HFFc6 (cell line): ENCODE measurements at regions not wholly inside any gene's neighbourhood (a gene's known extent, or its start where the extent isn't known, plus 50 kb on each side); places are given as distances from the start of the nearest gene placed in this dataset.
A peak's percentile ranks its signal among the peaks of the same experiment; 100 is the strongest.
"Not testable (repeated sequence)": the region's sequence is repeated elsewhere in the genome, so short reads cannot be mapped to it uniquely, and the experiment has no call there.

ENCODE experiments used
- DNase-seq: peaks from one replicate; pipeline ENCODE4 v3.0.0-alpha.2; 2018
- H3K27ac Mint-ChIP-seq: 2 replicates; pipeline ENCODE4 v1.8.0; 2020; ENCODE audit warnings: mild to moderate bottlenecking, mixed read lengths
- H3K27me3 Mint-ChIP-seq: 2 replicates; pipeline ENCODE4 v1.8.0; 2021; ENCODE audit warnings: mild to moderate bottlenecking, moderate library complexity, mixed read lengths; ENCODE audit not compliant: insufficient read depth
- H3K36me3 Mint-ChIP-seq: 2 replicates; pipeline ENCODE4 v1.8.0; 2021; ENCODE audit warnings: low read depth, mixed read lengths
- H3K4me1 Mint-ChIP-seq: 2 replicates; pipeline ENCODE4 v1.8.0; 2020; ENCODE audit warnings: low read depth, mixed read lengths
- H3K4me3 Mint-ChIP-seq: 2 replicates; pipeline ENCODE4 v1.8.0; 2020; ENCODE audit warnings: mild to moderate bottlenecking, moderate library complexity, mixed read lengths
- H3K9me3 Mint-ChIP-seq: 2 replicates; pipeline ENCODE4 v1.8.0; 2020; ENCODE audit warnings: mild to moderate bottlenecking, mixed read lengths
- TF ChIP-seq, protein P1 (sequence below): fragments of 200-600 bp; sonication (generic); IDR thresholded peaks from 2 replicates; pipeline ENCODE4 v1.5.0; 2021; ENCODE audit warnings: antibody characterized with exemption, mild to moderate bottlenecking

DNA sequence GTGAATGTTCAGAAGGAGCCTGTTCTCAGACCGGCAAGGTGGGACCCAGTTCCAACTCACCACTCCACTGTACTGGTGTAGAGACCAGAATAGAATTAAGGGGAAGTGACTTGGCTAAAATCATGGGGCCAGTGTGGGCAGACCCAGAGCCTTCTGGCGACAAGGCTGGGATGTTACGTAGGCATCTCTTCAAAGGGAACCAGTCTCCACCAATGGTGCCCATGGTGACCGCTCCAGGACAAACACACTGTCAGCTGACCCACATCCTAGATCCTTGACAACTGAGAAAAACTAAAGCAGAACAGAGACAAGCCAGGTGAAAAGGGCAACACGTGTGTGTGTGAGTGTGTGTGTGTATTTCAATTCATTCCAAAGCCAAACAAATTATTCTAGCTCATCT lies 321.7 kb upstream of the FRG2C start:
- H3K36me3 Mint-ChIP-seq = no peaks in the 10 kb centered on the region

DNA sequence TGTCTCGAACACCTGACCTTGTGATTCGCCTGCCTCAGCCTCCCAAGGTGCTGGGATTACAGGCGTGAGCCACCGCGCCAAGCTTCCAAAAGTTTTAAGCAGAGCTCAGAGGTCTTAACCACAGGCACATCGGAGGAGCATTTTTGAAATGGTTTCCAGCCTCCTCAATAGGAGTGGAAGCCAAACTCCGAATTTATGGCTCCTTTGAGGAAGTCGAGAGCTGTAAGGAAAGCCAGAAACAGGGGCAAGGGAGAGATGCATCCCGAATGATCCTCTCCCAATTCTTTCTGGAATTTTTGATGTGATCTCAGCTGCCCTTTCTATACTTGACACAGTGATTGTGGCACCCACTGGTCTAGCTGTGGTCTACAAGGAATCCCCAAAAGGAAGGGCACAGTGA lies 313.6 kb upstream of the FRG2C start:
- not testable (repeated sequence) for H3K36me3 Mint-ChIP-seq, H3K27ac Mint-ChIP-seq, H3K4me3 Mint-ChIP-seq, H3K4me1 Mint-ChIP-seq, H3K9me3 Mint-ChIP-seq, DNase-seq
- peaks cover 21% of the 10 kb centered on the region for H3K27me3 Mint-ChIP-seq

More for the DNA sequence above, 321.7 kb upstream of the FRG2C start:
- Mint-ChIP-seq H3K27me3 (peaks cover 27% of the 10 kb centered on the region), H3K27ac (no peak overlapping the region), H3K4me1 (no peaks in the 10 kb centered on the region), H3K4me3 (no peak overlapping the region), H3K9me3 (no peaks in the 10 kb centered on the region)
- TF ChIP-seq, protein P1, sequence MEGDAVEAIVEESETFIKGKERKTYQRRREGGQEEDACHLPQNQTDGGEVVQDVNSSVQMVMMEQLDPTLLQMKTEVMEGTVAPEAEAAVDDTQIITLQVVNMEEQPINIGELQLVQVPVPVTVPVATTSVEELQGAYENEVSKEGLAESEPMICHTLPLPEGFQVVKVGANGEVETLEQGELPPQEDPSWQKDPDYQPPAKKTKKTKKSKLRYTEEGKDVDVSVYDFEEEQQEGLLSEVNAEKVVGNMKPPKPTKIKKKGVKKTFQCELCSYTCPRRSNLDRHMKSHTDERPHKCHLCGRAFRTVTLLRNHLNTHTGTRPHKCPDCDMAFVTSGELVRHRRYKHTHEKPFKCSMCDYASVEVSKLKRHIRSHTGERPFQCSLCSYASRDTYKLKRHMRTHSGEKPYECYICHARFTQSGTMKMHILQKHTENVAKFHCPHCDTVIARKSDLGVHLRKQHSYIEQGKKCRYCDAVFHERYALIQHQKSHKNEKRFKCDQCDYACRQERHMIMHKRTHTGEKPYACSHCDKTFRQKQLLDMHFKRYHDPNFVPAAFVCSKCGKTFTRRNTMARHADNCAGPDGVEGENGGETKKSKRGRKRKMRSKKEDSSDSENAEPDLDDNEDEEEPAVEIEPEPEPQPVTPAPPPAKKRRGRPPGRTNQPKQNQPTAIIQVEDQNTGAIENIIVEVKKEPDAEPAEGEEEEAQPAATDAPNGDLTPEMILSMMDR = no peak
- no peak for DNase-seq

DNA sequence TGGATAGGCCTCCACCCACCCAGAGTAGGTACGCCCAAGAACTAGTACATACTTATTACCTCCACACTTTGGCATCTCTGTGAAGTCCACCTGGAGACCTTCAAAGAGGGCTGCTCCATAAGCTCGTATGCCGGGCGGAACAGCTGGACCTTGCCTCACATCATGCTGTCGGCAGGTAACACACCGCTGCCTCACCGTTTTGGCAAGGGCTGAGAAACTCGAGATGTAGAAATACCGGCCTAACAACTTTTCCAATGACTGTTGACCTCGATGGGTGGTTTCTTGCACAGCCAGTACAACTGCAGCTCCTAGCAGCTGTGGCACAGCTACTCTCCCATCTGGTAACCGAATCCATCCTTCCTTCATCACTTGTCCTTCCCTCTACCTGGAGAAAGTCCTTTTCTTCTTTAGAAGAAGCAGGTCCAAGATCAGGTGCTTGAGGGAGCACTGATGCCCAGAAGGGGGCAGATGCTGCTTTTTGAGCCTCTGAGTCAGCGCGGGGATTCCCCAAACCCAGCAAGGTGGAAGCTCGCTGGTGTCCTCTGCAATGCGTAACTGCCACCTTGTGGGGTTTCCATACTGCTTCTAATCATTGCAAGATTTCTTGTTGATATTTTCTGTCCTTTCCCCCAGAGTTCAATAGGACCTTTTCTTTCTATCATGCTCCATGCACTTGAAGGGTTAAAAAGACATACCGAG lies 301.9 kb upstream of the FRG2C start:
- H3K27ac Mint-ChIP-seq, H3K4me3 Mint-ChIP-seq, H3K27me3 Mint-ChIP-seq, H3K4me1 Mint-ChIP-seq, DNase-seq, H3K9me3 Mint-ChIP-seq, H3K36me3 Mint-ChIP-seq: not testable (repeated sequence)

DNA sequence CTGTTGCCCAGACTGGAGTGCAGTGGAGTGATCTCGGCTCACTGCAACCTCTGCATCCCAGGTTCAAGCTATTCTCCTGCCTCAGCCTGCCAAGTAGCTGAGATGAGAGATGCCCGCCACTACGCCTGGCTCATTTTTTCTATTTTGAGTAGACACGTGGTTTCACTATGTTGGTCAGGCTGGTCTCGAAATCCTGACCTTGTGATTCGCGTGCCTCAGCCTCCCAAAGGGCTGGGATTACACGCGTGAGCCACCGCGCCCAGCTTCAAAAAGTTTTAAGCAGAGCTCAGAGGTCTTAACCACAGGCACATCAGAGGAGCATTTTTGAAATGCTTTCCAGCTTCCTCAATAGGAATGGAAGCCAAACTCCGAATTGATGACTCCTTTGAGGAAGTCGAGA lies 291.2 kb upstream of the FRG2C start:
- DNase-seq, H3K27ac Mint-ChIP-seq, H3K9me3 Mint-ChIP-seq, H3K4me1 Mint-ChIP-seq, H3K4me3 Mint-ChIP-seq, H3K36me3 Mint-ChIP-seq: not testable (repeated sequence)
- H3K27me3 Mint-ChIP-seq = peaks cover 26% of the 10 kb centered on the region

DNA sequence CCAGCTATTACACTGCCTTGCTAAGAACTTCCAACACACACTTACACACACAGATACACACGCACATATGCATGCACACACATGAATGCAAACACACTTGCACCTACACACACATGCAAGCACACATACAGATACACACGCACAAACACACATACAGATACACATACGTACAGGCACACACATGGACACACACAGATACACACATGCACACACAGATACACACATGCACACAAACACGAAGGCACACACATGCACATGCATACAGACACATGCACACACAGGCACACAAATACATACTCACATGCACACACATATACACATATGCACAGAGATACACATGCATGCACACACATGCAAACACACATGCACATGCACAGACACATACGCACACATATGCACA lies 284.3 kb upstream of the FRG2C start:
- H3K27me3 Mint-ChIP-seq = peaks cover 47% of the 10 kb centered on the region

DNA sequence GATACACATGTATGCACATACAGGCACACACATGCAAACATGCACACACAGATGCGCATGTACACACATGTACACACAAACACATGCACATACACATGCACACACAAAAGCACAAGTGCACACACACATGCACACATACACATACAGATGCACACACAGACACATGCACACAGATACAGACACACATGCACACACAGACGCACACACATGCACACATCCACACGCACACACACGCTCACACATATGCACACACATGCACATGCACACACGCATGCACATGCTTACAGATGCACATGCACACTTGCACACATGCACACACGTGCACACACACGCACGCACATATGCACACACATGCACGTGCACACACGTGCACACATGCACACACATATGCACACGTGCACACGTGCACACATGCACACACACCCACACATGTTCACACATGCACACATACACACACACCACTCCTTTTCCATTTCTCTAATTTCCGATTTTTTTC lies 283.8 kb upstream of the FRG2C start:
- Mint-ChIP-seq H3K36me3 (no peaks in the 10 kb centered on the region), H3K4me1 (no peaks in the 10 kb centered on the region), H3K4me3 (no peak overlapping the region), H3K9me3 (peaks cover 8% of the 10 kb centered on the region), H3K27ac (no peak overlapping the region), H3K27me3 (peaks cover 46% of the 10 kb centered on the region)
- TF ChIP-seq, protein P1 = no peak
- no peak for DNase-seq

More for the DNA sequence above, 284.3 kb upstream of the FRG2C start:
- not testable (repeated sequence) for H3K9me3 Mint-ChIP-seq, DNase-seq, H3K27ac Mint-ChIP-seq, H3K4me3 Mint-ChIP-seq, H3K4me1 Mint-ChIP-seq, H3K36me3 Mint-ChIP-seq

DNA sequence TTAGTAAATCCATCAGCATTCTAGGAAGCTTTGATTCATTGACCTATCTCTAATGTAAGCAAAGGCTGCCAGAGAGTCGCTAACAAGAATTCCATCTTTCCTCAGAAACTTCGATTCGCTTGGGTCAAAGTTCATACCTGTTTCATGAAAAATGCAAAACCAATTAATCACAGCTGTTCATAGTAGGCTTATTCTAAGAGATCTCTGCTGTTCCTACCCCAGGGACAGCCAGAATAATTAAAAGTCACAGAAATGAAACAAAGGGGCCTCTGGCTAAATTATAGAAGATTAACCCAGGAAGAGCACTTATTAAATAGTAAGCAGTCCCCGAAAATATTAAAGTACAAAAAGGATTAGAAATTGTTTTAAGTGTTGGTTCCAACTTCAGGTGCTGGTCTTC lies 280.1 kb upstream of the FRG2C start:
- DNase-seq, H3K27ac Mint-ChIP-seq, H3K36me3 Mint-ChIP-seq, H3K9me3 Mint-ChIP-seq, H3K4me3 Mint-ChIP-seq: not testable (repeated sequence)
- Mint-ChIP-seq H3K27me3 (peaks cover 28% of the 10 kb centered on the region), H3K4me1 (peaks cover 12% of the 10 kb centered on the region)

DNA sequence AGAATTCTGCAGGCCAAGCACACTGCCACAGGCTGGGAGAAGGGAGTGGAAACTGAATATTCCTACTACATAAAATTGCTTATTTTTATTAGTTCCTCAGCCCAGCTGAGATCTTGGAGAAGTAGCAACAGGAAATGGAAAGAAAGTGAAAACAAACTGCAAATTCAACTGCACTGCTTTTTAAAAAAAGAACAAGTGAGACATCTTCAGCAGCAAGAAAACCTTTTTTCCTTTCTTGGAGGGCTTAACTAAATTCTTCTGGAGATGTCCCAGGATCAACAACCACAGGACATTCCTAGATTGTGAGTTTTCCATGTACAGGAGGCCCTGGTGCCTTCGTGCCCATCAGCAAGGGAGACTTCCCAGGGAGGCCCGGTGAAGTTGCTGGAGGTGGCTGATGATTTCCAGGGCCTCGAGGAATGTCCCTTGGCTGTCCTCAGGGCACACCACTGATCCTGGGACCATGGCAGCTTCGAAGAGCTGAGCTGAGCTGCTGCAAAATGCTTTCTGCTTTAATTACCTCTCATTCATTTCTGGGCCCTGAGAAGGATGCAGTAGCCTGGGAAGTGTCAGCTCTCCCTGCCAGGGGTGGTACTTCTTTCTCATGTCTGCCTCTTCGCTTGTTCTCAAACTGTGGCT lies 275.5 kb upstream of the FRG2C start:
- Mint-ChIP-seq H3K27me3 (peaks cover 13% of the 10 kb centered on the region), H3K27ac (peak overlapping the region; percentile 57), H3K4me1 (peaks cover 19% of the 10 kb centered on the region), H3K4me3 (peak overlapping the region; percentile 78)
- not testable (repeated sequence) for H3K36me3 Mint-ChIP-seq, H3K9me3 Mint-ChIP-seq
- peak; percentile 54 for DNase-seq

DNA sequence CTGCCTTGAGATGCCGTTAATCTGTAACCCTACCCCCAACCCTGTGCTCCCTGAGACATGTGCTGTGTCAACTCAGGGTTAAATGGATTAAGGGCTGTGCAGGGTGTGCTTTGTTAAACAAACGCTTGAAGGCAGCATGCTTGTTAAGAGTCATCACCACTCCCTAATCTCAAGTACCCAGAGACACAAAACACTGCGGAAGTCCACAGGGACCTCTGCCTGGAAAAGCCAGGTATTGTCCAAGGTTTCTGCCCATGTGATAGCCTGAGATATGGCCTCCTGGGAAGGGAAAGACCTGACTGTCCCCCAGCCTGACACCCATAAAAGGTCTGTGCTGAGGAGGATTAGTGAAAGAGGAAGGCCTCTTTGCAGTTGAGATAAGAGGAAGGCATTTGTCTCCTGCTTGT lies 270.8 kb upstream of the FRG2C start:
- DNase-seq, H3K27ac Mint-ChIP-seq, H3K4me3 Mint-ChIP-seq, H3K9me3 Mint-ChIP-seq, H3K36me3 Mint-ChIP-seq: not testable (repeated sequence)
- Mint-ChIP-seq H3K27me3 (peaks cover 19% of the 10 kb centered on the region), H3K4me1 (peaks cover 14% of the 10 kb centered on the region)

DNA sequence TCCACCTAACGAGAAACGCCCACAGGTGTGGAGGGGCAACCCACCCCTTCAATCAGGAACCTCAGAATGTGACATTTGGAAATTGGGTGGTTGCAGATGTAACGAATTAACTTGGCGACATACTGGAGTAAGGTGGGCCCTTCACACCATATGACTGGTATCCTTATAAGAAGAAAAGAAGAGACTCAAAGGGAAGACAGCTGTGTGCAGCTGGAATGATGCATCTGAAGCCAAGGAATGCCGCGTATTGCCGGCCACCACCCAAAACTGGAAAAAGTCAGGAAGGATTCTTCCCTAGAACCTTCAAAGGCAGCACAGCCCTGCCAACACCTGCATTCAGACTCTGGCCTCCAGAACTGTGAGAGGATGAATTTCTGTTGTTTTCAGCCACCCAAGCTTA lies 270.0 kb upstream of the FRG2C start:
- DNase-seq, H3K9me3 Mint-ChIP-seq, H3K4me1 Mint-ChIP-seq, H3K36me3 Mint-ChIP-seq, H3K4me3 Mint-ChIP-seq, H3K27ac Mint-ChIP-seq: not testable (repeated sequence)
- peaks cover 19% of the 10 kb centered on the region for H3K27me3 Mint-ChIP-seq

DNA sequence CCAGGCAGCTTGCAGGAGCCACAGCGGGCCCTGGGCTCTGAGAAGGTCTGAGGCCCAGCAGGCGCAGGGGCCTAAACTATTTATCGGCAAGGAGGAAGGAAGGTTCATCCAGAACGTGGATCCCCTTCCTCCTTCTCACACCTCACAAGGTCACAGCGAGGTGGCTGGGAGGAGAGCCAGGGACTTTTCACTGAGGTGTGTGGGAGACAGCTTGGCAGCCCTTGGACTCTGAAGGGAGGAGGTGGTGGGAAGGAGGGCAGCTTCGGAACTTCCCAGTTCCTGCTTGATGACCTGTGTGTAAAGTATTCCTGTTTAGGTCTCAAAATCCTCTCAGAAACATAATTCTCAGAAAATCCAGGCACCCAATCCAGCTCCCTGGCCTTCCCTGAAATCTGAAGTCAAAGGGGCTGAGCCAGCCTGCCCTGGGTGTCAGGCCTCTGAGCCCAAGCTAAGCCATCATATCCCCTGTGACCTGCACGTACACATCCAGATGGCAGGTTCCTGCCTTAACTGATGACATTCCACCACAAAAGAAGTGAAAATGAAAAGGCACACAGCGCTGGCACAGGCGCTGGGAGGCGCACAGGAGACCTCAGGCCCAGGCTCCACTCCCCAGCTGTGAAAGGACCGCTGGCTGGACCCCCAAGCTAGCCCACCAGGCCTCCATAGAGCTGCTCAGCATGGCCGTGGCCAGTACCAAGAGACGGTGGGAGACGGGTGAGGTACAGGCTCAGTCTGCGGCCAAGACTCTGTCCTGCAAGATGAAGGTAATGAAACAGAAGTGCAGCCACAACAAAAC lies 269.4 kb upstream of the FRG2C start:
- not testable (repeated sequence) for DNase-seq, H3K36me3 Mint-ChIP-seq, H3K9me3 Mint-ChIP-seq, H3K4me1 Mint-ChIP-seq, H3K4me3 Mint-ChIP-seq, H3K27ac Mint-ChIP-seq
- H3K27me3 Mint-ChIP-seq = peaks cover 19% of the 10 kb centered on the region
